Activated gamma-delta T cell treated with anti-CD3 and anti-CD28 coated beads, Interleukin-2, amount 50 U/mL, for 16 hours (primary cell): ENCODE measurements at regions not wholly inside any gene's neighbourhood (a gene's known extent, or its start where the extent isn't known, plus 50 kb on each side); places are given as distances from the start of the nearest gene placed in this dataset.

Experiments
- DNase-seq: peaks from one replicate; pipeline ENCODE4 v3.0.0-alpha.2; 2020; ENCODE audit warnings: low read depth

- no peak for DNase-seq
These were observed 569.5 kb downstream of the PSAT1 start for GRCh38 chr9:78866207-78867132.

- no peak for DNase-seq
These were observed 574.1 kb downstream of the PSAT1 start for GRCh38 chr9:78871086-78871451.

- no peak for DNase-seq
These were observed 574.8 kb downstream of the PSAT1 start for GRCh38 chr9:78871452-78872331.

GRCh38 chr9:78874061-78874460, 577.1 kb downstream of the PSAT1 start:
- DNase-seq, result no peak

GRCh38 chr9:78879324-78880100, 582.6 kb downstream of the PSAT1 start:
- DNase-seq, result no peak

- no peak for DNase-seq
These were observed 584.4 kb downstream of the PSAT1 start for GRCh38 chr9:78881295-78881694.

GRCh38 chr9:78882481-78882880, 585.6 kb downstream of the PSAT1 start:
- DNase-seq, result no peak

GRCh38 chr9:78884611-78885150, 587.8 kb downstream of the PSAT1 start:
- no peak for DNase-seq

GRCh38 chr9:78892182-78892581, 595.3 kb downstream of the PSAT1 start:
- DNase-seq, result no peak

- no peak for DNase-seq
These were observed 595.8 kb downstream of the PSAT1 start for GRCh38 chr9:78892769-78893168.

- DNase-seq, result no peak
These were observed 597.0 kb downstream of the PSAT1 start for GRCh38 chr9:78893774-78894401.

- no peak for DNase-seq
These were observed 599.6 kb downstream of the PSAT1 start for GRCh38 chr9:78896479-78896878.

GRCh38 chr9:78898234-78898633, 601.3 kb downstream of the PSAT1 start:
- no peak for DNase-seq

GRCh38 chr9:78899006-78899405, 602.1 kb downstream of the PSAT1 start:
- no peak for DNase-seq

- DNase-seq, result no peak
These were observed 603.6 kb downstream of the PSAT1 start for GRCh38 chr9:78900500-78900899.

GRCh38 chr9:78902051-78902450, 605.1 kb downstream of the PSAT1 start:
- DNase-seq, result no peak

GRCh38 chr9:78903581-78903980, 606.7 kb downstream of the PSAT1 start:
- no peak for DNase-seq

GRCh38 chr9:78904686-78905085, 607.8 kb downstream of the PSAT1 start:
- DNase-seq, result no peak

GRCh38 chr9:78905387-78905786, 608.5 kb downstream of the PSAT1 start:
- no peak for DNase-seq

GRCh38 chr9:78905986-78906755, 609.2 kb downstream of the PSAT1 start:
- DNase-seq, result no peak

- DNase-seq, result no peak
These were observed 612.6 kb downstream of the PSAT1 start for GRCh38 chr9:78909566-78909965.
